NCI-H524 treated with DMSO at 0.1 percent for 48 hours (cell line): ENCODE measurements at regions not wholly inside any gene's neighbourhood (a gene's known extent, or its start where the extent isn't known, plus 50 kb on each side); places are given as distances from the start of the nearest gene placed in this dataset.
"Not testable (repeated sequence)": the region's sequence is repeated elsewhere in the genome, so short reads cannot be mapped to it uniquely, and the experiment has no call there.

Experiments
- DNase-seq: peaks from one replicate; lab custom pipeline; 2025; lab: John Stamatoyannopoulos, UW

- DNase-seq: no peak
Observed at GRCh38 chr6:27190126-27190525, 57.4 kb upstream of the PRSS16 start.

GRCh38 chr6:27194453-27194852, 53.0 kb upstream of the PRSS16 start:
- not testable (repeated sequence) for DNase-seq

GRCh38 chr6:27195547-27195946, 52.0 kb upstream of the PRSS16 start:
- not testable (repeated sequence) for DNase-seq
